ENCODE measurements at regions not wholly inside any gene's neighbourhood (a gene's known extent, or its start where the extent isn't known, plus 50 kb on each side); places are given as distances from the start of the nearest gene placed in this dataset.

DNA sequence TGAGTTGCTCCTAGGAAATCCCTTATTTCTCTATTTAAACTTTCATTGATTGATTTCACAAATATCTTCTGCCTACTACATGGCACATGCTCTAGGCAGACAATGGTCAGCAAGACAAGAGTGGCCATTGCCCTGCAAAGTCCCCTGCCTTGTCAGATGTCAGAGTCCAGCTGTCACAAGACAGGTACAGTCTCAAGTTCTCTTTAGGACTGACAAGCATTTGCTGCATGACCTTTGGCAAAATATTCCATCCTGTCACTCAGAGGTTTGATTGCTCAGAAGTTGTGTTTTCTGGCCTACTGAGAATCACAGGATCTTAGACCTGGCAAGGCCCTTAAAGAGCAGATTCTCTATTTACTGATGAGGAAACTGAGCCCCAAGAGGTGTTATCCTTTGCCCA is 322.3 kb upstream of the NFE2L3 start:
- TF ChIP-seq, protein P1, sequence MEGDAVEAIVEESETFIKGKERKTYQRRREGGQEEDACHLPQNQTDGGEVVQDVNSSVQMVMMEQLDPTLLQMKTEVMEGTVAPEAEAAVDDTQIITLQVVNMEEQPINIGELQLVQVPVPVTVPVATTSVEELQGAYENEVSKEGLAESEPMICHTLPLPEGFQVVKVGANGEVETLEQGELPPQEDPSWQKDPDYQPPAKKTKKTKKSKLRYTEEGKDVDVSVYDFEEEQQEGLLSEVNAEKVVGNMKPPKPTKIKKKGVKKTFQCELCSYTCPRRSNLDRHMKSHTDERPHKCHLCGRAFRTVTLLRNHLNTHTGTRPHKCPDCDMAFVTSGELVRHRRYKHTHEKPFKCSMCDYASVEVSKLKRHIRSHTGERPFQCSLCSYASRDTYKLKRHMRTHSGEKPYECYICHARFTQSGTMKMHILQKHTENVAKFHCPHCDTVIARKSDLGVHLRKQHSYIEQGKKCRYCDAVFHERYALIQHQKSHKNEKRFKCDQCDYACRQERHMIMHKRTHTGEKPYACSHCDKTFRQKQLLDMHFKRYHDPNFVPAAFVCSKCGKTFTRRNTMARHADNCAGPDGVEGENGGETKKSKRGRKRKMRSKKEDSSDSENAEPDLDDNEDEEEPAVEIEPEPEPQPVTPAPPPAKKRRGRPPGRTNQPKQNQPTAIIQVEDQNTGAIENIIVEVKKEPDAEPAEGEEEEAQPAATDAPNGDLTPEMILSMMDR (IDR thresholded peaks at IDR 0.05): no peak
- TF ChIP-seq POLR2A (IDR thresholded peaks at IDR 0.05): no peak

All from testis (tissue), 2 donors.